Stomach (tissue), 4 donors: ENCODE measurements at regions not wholly inside any gene's neighbourhood (a gene's known extent, or its start where the extent isn't known, plus 50 kb on each side); places are given as distances from the start of the nearest gene placed in this dataset.

Experiments
- CTCF ChIP-seq, 7 experiments: fragments of 450-650 bp in 4 of 7; fragments of 200-600 bp in 3 of 7; sonication (generic) in 3 of 7; IDR thresholded peaks; one replicate each; pipeline ENCODE4 v1.5.1; 2016 to 2019; ENCODE audit warnings: antibody characterized with exemption in 7 of 7, control low read depth in 2 of 7, mild to moderate bottlenecking in 1 of 7
- POLR2AphosphoS5 ChIP-seq, 3 donors: sonication (generic); formaldehyde crosslinking; IDR thresholded peaks; one replicate each; pipeline ENCODE4 v1.6.1; 2016; ENCODE audit warnings: antibody characterized with exemption in 3 of 3

DNA sequence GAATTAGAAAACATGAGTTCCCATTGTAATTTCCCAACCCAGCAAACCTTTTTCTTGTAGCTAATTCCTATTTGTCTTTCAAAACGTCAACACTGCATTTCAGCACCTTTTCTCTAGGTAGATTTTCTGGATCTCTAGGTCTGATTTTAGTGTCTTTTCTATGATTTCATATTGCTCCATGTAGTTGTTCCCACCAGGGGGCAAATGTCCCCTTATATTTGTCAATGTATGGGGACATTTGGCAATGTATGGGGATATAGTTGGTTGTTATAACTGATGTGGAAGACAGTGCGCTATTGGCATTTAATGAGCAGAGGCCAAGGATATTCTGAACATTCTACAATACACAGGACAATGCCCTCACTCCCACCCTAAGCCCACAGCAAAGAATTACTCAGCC is 273.9 kb upstream of the ADRA1B start:
- no peak for TF ChIP-seq CTCF (IDR thresholded peaks at IDR 0.05)
- TF ChIP-seq POLR2AphosphoS5 (IDR thresholded peaks at IDR 0.05), result no peak
